Vagina (tissue), 2 donors: ENCODE measurements at regions not wholly inside any gene's neighbourhood (a gene's known extent, or its start where the extent isn't known, plus 50 kb on each side); places are given as distances from the start of the nearest gene placed in this dataset.

Experiments used
- CTCF ChIP-seq, 3 experiments: fragments of 450-650 bp in 2 of 3; fragments of 200-600 bp in 1 of 3; sonication (generic) in 1 of 3; IDR thresholded peaks; one replicate each; pipeline ENCODE4 v1.5.1; 2017 to 2019; ENCODE audit warnings: antibody characterized with exemption in 3 of 3, mild to moderate bottlenecking in 2 of 3, moderate library complexity in 2 of 3
- POLR2A ChIP-seq, 2 donors: fragments of 450-650 bp; IDR thresholded peaks; one replicate each; pipeline ENCODE4 v1.6.1; 2017; ENCODE audit warnings: antibody characterized with exemption in 2 of 2, mild to moderate bottlenecking in 2 of 2, moderate library complexity in 2 of 2
- POLR2AphosphoS5 ChIP-seq, 2 donors: sonication (generic); formaldehyde crosslinking; IDR thresholded peaks; one replicate each; pipeline ENCODE4 v1.9.0; 2017; ENCODE audit warnings: antibody characterized with exemption in 2 of 2, mild to moderate bottlenecking in 2 of 2, low read depth in 1 of 2; ENCODE audit not compliant: insufficient read depth in 1 of 2

GRCh38 chr5:135697959-135698345 lies 119.2 kb upstream of the CXCL14 start:
- TF ChIP-seq POLR2AphosphoS5 (IDR thresholded peaks at IDR 0.05; ENCODE audit: insufficient read depth in 1 of 2, low read depth in 1 of 2): no peak
- no peak for TF ChIP-seq POLR2A (IDR thresholded peaks at IDR 0.05)
- TF ChIP-seq CTCF (IDR thresholded peaks at IDR 0.05): no peak
